HUDEP-2 (cell line): ENCODE measurements at regions not wholly inside any gene's neighbourhood (a gene's known extent, or its start where the extent isn't known, plus 50 kb on each side); places are given as distances from the start of the nearest gene placed in this dataset.
"Not testable (repeated sequence)": the region's sequence is repeated elsewhere in the genome, so short reads cannot be mapped to it uniquely, and the experiment has no call there.

Experiments
- DNase-seq, 76 experiments: peaks; one replicate each; lab custom pipeline; 2025; ENCODE audit not compliant: unreplicated experiment in 76 of 76; lab: John Stamatoyannopoulos, UW

- no peak for DNase-seq
Measured at GRCh38 chr5:173496129-173496882, 120.1 kb downstream of the BOD1 start.

GRCh38 chr5:173495225-173495904, 121.1 kb downstream of the BOD1 start:
- no peak for DNase-seq

GRCh38 chr5:173494446-173494845, 122.0 kb downstream of the BOD1 start:
- DNase-seq = no peak

- no peak for DNase-seq
Measured at GRCh38 chr5:173493846-173494245, 122.6 kb downstream of the BOD1 start.

- no peak for DNase-seq
Measured at GRCh38 chr5:173493040-173493439, 123.4 kb downstream of the BOD1 start.

GRCh38 chr5:173490681-173491080, 125.8 kb downstream of the BOD1 start:
- no peak for DNase-seq

- no peak for DNase-seq
Measured at GRCh38 chr5:173488144-173488543, 128.3 kb downstream of the BOD1 start.

GRCh38 chr5:173487300-173487699, 129.2 kb downstream of the BOD1 start:
- no peak for DNase-seq

- DNase-seq = no peak
Measured at GRCh38 chr5:173486355-173487225, 129.9 kb downstream of the BOD1 start.

GRCh38 chr5:173484569-173484968, 131.9 kb downstream of the BOD1 start:
- no peak for DNase-seq

GRCh38 chr5:173483599-173483998, 132.9 kb downstream of the BOD1 start:
- DNase-seq = not testable (repeated sequence)

- no peak for DNase-seq
Measured at GRCh38 chr5:173483160-173483559, 133.3 kb downstream of the BOD1 start.

GRCh38 chr5:173481821-173482220, 134.6 kb downstream of the BOD1 start:
- no peak for DNase-seq

GRCh38 chr5:173480896-173481295, 135.6 kb downstream of the BOD1 start:
- no peak for DNase-seq

GRCh38 chr5:173479711-173480110, 136.7 kb downstream of the BOD1 start:
- DNase-seq = no peak

- no peak for DNase-seq
Measured at GRCh38 chr5:173477345-173478040, 139.0 kb downstream of the BOD1 start.

- DNase-seq = no peak
Measured at GRCh38 chr5:173475780-173476179, 140.7 kb downstream of the BOD1 start.

GRCh38 chr5:173474881-173475287, 141.6 kb downstream of the BOD1 start:
- DNase-seq = no peak

- DNase-seq = no peak
Measured at GRCh38 chr5:173473288-173473687, 143.2 kb downstream of the BOD1 start.

- DNase-seq = no peak
Measured at GRCh38 chr5:173472784-173473278, 143.6 kb downstream of the BOD1 start.

- no peak for DNase-seq
Measured at GRCh38 chr5:173472164-173472563, 143.9 kb upstream of the STC2 start.
